ENCODE measurements at regions not wholly inside any gene's neighbourhood (a gene's known extent, or its start where the extent isn't known, plus 50 kb on each side); places are given as distances from the start of the nearest gene placed in this dataset.

- Histone ChIP-seq H3K27ac (ENCODE audit: low read depth, low read length, severe bottlenecking) (peak overlapping the region; percentile 19), H3K4me3 (ENCODE audit: extremely low read depth, insufficient read depth, low read length, poor library complexity, severe bottlenecking) (no peak overlapping the region), H3K36me3 (ENCODE audit: control insufficient read depth, insufficient read depth, low read length) (no peaks in the 10 kb centered on the region), H3K9me3 (ENCODE audit: control insufficient read depth, low read length) (no peaks in the 10 kb centered on the region), H3K4me1 (ENCODE audit: control insufficient read depth, insufficient read depth, low read length, poor library complexity, severe bottlenecking) (peaks cover 15% of the 10 kb centered on the region)
- 81 to 95% methylated on average over 3 to 7 of the region's 7 CpGs for WGBS, 2 experiments (ENCODE audit: insufficient coverage in 2 of 2)
Observed at GRCh38 chr6:125558241-125558843, 191.1 kb upstream of the HEY2 start.

DNA sequence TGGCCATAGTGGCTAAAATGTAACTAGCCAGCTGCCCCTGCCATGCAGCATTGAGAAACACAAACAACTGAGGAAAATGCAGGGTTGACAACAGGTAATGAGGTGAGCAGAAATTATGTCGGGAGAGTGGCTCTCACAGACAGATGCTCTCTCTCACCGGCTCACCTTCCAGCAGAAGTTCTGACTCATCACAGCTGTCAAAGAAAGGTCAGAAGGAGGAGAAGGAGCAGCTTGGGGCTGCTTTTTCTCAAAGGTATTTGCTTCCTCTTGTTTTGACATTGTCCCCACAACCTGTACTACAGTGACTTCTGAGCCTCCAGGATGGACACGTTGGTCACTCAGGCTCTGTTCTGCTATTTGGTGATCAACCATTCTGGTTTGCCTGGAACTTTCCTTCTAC lies 190.5 kb upstream of the HEY2 start:
- Histone ChIP-seq H3K27ac (ENCODE audit: low read depth, low read length, severe bottlenecking) (peak overlapping the region; percentile 19), H3K36me3 (ENCODE audit: control insufficient read depth, insufficient read depth, low read length) (no peaks in the 10 kb centered on the region), H3K4me3 (ENCODE audit: extremely low read depth, insufficient read depth, low read length, poor library complexity, severe bottlenecking) (no peak overlapping the region), H3K9me3 (ENCODE audit: control insufficient read depth, low read length) (no peaks in the 10 kb centered on the region), H3K4me1 (ENCODE audit: control insufficient read depth, insufficient read depth, low read length, poor library complexity, severe bottlenecking) (peaks cover 15% of the 10 kb centered on the region)
- WGBS, 2 experiments (ENCODE audit: insufficient coverage in 2 of 2): 57 to 58% methylated on average over 1 to 3 of the region's 3 CpGs

DNA sequence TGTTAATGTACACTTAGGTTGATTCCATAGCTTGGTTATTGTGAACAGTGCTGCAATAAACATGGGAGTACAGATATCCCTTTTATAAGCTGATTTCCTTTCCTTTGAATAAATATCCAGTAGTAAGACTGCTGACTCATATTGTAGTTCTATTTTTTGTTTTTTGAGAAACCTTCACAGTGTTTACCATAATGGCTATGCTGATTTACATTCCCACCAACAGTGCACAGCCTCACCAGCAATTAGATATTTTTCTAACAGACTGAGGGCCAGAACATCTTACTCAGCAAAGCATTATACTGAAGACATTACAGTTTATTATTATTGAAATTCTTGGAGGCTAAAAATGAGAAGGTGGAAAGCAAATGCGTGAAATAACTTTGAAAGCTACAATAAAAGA lies 187.3 kb upstream of the HEY2 start:
- no peak overlapping the region for H3K4me3 ChIP-seq (ENCODE audit: extremely low read depth, insufficient read depth, low read length, poor library complexity, severe bottlenecking)
- H3K36me3 ChIP-seq (ENCODE audit: control insufficient read depth, insufficient read depth, low read length): no peaks in the 10 kb centered on the region
- no CpG with 5 or more reads among the region's 1 CpG for WGBS, 2 experiments (ENCODE audit: insufficient coverage in 2 of 2)
- no peak overlapping the region for H3K27ac ChIP-seq (ENCODE audit: low read depth, low read length, severe bottlenecking)
- H3K9me3 ChIP-seq (ENCODE audit: control insufficient read depth, low read length): no peaks in the 10 kb centered on the region
- peaks cover 11% of the 10 kb centered on the region for H3K4me1 ChIP-seq (ENCODE audit: control insufficient read depth, insufficient read depth, low read length, poor library complexity, severe bottlenecking)

DNA sequence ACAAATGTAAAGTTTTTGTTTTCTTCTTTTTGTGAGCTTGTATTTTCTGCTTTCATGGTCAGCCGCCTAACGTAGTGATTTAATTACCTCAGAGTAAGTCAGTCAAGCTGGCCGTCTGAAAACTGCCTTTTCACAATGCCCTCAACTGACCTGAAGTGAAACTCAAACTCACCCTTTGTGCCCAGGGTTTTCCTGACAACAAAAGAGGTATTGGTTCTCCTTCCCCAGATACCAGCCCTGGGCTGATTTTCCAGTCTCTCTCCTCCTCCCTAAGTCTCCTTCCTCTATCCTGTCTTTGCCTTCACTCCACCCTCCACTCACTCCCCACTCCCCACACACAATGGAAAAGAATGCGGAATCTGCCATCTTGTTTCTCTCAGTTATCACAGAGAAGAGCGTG lies 184.5 kb upstream of the HEY2 start:
- Histone ChIP-seq H3K36me3 (ENCODE audit: control insufficient read depth, insufficient read depth, low read length) (no peaks in the 10 kb centered on the region), H3K27ac (ENCODE audit: low read depth, low read length, severe bottlenecking) (no peak overlapping the region), H3K4me1 (ENCODE audit: control insufficient read depth, insufficient read depth, low read length, poor library complexity, severe bottlenecking) (no peaks in the 10 kb centered on the region), H3K4me3 (ENCODE audit: extremely low read depth, insufficient read depth, low read length, poor library complexity, severe bottlenecking) (no peak overlapping the region), H3K9me3 (ENCODE audit: control insufficient read depth, low read length) (no peaks in the 10 kb centered on the region)
- WGBS, 2 experiments (ENCODE audit: insufficient coverage in 2 of 2): 79 to 88% methylated on average over 3 to 5 of the region's 5 CpGs

GRCh38 chr6:125567407-125567806 lies 182.0 kb upstream of the HEY2 start:
- Histone ChIP-seq H3K36me3 (ENCODE audit: control insufficient read depth, insufficient read depth, low read length) (no peaks in the 10 kb centered on the region), H3K9me3 (ENCODE audit: control insufficient read depth, low read length) (no peaks in the 10 kb centered on the region), H3K27ac (ENCODE audit: low read depth, low read length, severe bottlenecking) (no peak overlapping the region), H3K4me1 (ENCODE audit: control insufficient read depth, insufficient read depth, low read length, poor library complexity, severe bottlenecking) (no peaks in the 10 kb centered on the region), H3K4me3 (ENCODE audit: extremely low read depth, insufficient read depth, low read length, poor library complexity, severe bottlenecking) (no peak overlapping the region)
- WGBS, 2 experiments (ENCODE audit: insufficient coverage in 2 of 2): no CpG with 5 or more reads among the region's 1 CpG

DNA sequence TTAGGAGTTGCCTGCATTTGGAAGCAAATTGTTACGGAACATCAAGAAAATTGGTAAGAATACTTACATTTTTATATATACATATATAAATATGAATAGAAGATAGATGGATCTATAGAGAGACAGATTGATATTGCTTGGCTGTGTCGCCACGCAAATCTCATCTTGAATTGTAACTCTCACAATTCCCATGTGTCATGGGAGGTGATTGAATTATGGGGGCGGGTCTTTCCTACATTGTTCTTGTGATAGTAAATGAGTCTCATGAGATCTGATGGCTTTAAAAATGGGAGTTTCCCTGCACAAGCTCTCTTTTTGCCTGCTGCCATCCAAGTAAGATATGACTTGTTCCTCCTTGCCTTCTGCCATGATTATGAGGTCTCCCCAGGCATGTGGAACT lies 180.8 kb upstream of the HEY2 start:
- Histone ChIP-seq H3K9me3 (ENCODE audit: control insufficient read depth, low read length) (no peaks in the 10 kb centered on the region), H3K36me3 (ENCODE audit: control insufficient read depth, insufficient read depth, low read length) (no peaks in the 10 kb centered on the region), H3K27ac (ENCODE audit: low read depth, low read length, severe bottlenecking) (no peak overlapping the region), H3K4me3 (ENCODE audit: extremely low read depth, insufficient read depth, low read length, poor library complexity, severe bottlenecking) (no peak overlapping the region), H3K4me1 (ENCODE audit: control insufficient read depth, insufficient read depth, low read length, poor library complexity, severe bottlenecking) (no peaks in the 10 kb centered on the region)
- WGBS, 2 experiments (ENCODE audit: insufficient coverage in 2 of 2): 90 to 100% methylated on average over 1 to 2 of the region's 4 CpGs

DNA sequence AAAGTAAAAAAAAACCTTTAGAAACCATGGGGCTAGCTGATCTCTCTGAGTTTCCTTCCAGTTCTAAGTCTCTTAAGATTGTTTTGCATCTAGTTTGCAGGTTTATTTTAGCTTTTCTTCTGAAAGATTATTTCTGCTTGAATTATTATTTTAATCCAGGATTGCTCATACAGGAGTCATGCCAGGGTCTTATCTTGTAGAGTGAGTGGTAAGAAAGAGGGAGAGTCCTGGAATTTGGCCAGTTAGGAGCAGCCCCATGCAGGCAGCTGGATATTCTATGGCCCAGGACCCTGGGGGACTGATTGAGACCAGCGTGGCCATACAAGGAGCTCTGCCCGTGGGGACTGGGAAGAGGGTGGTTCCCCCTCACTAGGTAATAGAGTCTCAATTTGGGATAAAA lies 178.9 kb upstream of the HEY2 start:
- no peak overlapping the region for H3K27ac ChIP-seq (ENCODE audit: low read depth, low read length, severe bottlenecking)
- no CpG with 5 or more reads among the region's 2 CpGs for WGBS, 2 experiments (ENCODE audit: insufficient coverage in 2 of 2)
- no peak overlapping the region for H3K4me3 ChIP-seq (ENCODE audit: extremely low read depth, insufficient read depth, low read length, poor library complexity, severe bottlenecking)
- H3K4me1 ChIP-seq (ENCODE audit: control insufficient read depth, insufficient read depth, low read length, poor library complexity, severe bottlenecking): no peaks in the 10 kb centered on the region
- H3K36me3 ChIP-seq (ENCODE audit: control insufficient read depth, insufficient read depth, low read length): no peaks in the 10 kb centered on the region
- H3K9me3 ChIP-seq (ENCODE audit: control insufficient read depth, low read length): no peaks in the 10 kb centered on the region

GRCh38 chr6:125571207-125571755 lies 178.2 kb upstream of the HEY2 start:
- no peak overlapping the region for H3K27ac ChIP-seq (ENCODE audit: low read depth, low read length, severe bottlenecking)
- no peaks in the 10 kb centered on the region for H3K4me1 ChIP-seq (ENCODE audit: control insufficient read depth, insufficient read depth, low read length, poor library complexity, severe bottlenecking)
- WGBS, 2 experiments (ENCODE audit: insufficient coverage in 2 of 2): 84 to 88% methylated on average over 2 of the region's 2 CpGs
- no peaks in the 10 kb centered on the region for H3K9me3 ChIP-seq (ENCODE audit: control insufficient read depth, low read length)
- no peak overlapping the region for H3K4me3 ChIP-seq (ENCODE audit: extremely low read depth, insufficient read depth, low read length, poor library complexity, severe bottlenecking)
- H3K36me3 ChIP-seq (ENCODE audit: control insufficient read depth, insufficient read depth, low read length): no peaks in the 10 kb centered on the region

DNA sequence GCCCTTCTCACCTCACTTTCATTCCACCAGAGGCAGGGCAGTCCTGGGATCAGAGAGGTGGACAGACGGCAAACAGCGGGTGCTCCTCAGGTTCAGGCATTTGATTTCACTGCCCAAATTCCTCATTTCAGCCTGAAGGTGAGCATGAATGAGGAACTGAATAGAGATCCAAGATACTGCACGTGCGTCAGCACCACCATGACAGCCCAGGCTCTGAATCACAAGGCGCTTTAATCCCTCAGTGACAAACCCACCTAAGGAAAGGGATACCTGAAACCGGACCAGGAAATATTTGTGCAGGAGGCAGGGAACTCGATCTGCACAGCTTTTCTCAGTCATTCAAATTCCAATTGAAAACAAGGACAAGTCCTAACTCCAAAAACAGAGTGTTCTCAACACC lies 174.8 kb upstream of the HEY2 start:
- Histone ChIP-seq H3K4me1 (ENCODE audit: control insufficient read depth, insufficient read depth, low read length, poor library complexity, severe bottlenecking) (peaks cover 3% of the 10 kb centered on the region), H3K27ac (ENCODE audit: low read depth, low read length, severe bottlenecking) (no peak overlapping the region), H3K9me3 (ENCODE audit: control insufficient read depth, low read length) (no peaks in the 10 kb centered on the region), H3K36me3 (ENCODE audit: control insufficient read depth, insufficient read depth, low read length) (no peaks in the 10 kb centered on the region), H3K4me3 (ENCODE audit: extremely low read depth, insufficient read depth, low read length, poor library complexity, severe bottlenecking) (no peak overlapping the region)
- WGBS, 2 experiments (ENCODE audit: insufficient coverage in 2 of 2): 92 to 94% methylated on average over 3 to 7 of the region's 7 CpGs

GRCh38 chr6:125577124-125577662 lies 172.2 kb upstream of the HEY2 start:
- Histone ChIP-seq H3K4me3 (ENCODE audit: extremely low read depth, insufficient read depth, low read length, poor library complexity, severe bottlenecking) (no peak overlapping the region), H3K9me3 (ENCODE audit: control insufficient read depth, low read length) (no peaks in the 10 kb centered on the region), H3K27ac (ENCODE audit: low read depth, low read length, severe bottlenecking) (no peak overlapping the region), H3K36me3 (ENCODE audit: control insufficient read depth, insufficient read depth, low read length) (no peaks in the 10 kb centered on the region), H3K4me1 (ENCODE audit: control insufficient read depth, insufficient read depth, low read length, poor library complexity, severe bottlenecking) (peaks cover 3% of the 10 kb centered on the region)
- WGBS, 2 experiments (ENCODE audit: insufficient coverage in 2 of 2): 88 to 90% methylated on average over 2 of the region's 3 CpGs

DNA sequence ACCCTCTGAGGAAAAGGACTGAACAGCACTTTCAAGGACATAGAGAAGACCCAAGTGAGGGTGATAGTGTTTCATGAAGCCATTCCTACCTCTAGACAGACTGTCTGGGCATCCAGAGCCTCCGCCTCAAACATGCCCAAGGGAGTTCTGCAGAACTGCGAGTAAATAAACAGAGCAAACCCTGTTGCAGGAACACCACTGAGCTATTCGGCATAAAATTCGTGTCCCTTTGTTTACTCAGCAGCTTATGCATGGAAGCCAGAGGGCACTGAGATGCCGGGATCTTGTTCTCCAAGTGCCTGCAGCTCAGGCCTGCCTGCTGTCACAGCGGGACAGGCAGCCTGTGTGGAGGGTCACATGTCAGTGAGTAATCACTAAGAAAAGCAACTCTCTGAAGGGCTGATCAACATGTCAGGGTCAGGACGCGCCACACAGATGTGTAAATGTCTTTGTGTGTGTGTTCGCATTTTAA lies 164.9 kb upstream of the HEY2 start:
- Histone ChIP-seq H3K4me1 (ENCODE audit: control insufficient read depth, insufficient read depth, low read length, poor library complexity, severe bottlenecking) (peaks cover 46% of the 10 kb centered on the region), H3K27ac (ENCODE audit: low read depth, low read length, severe bottlenecking) (peak overlapping the region; percentile 80), H3K9me3 (ENCODE audit: control insufficient read depth, low read length) (peaks cover 3% of the 10 kb centered on the region), H3K36me3 (ENCODE audit: control insufficient read depth, insufficient read depth, low read length) (no peaks in the 10 kb centered on the region), H3K4me3 (ENCODE audit: extremely low read depth, insufficient read depth, low read length, poor library complexity, severe bottlenecking) (no peak overlapping the region)
- 13 to 15% methylated on average over 7 to 8 of the region's 9 CpGs for WGBS, 2 experiments (ENCODE audit: insufficient coverage in 2 of 2)

Measured in mesodermal cell (in vitro differentiated cells).